ENCODE measurements at regions not wholly inside any gene's neighbourhood (a gene's known extent, or its start where the extent isn't known, plus 50 kb on each side); places are given as distances from the start of the nearest gene placed in this dataset.

DNA sequence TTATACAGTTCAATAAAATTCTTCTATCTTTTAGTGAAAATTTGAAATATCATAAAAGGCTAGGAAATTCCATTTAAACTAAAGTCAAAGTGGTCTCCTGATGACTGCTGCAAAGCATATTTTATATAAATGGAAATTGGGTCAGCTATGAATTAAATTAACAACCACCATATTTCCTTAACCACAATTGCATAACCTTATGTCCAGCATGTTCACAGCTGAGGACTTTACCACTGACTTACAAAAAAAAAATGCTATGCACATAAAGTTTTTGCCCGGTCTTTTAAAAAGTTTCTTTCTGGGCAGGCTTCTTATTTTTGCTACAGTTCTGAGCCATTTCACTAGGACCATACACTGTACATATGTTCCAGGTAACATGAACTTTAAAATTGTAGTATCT is 208.6 kb upstream of the RGMB start:
- dilution Hi-C loops (cut with HindIII; ENCODE audit: low sequenced_read_pairs, unreplicated experiment) (no loop called here), in situ Hi-C loops (cut with MboI; ENCODE audit: low sequenced_read_pairs) (no loop called here), intact Hi-C loops (cut with micrococcal nuclease) (no loop called here)
- no peak overlapping the region for H2AK5ac ChIP-seq (ENCODE audit: low read depth, low read length)
- DNase-seq = peak; percentile 34
- no peak overlapping the region for H4K5ac ChIP-seq (ENCODE audit: low read depth, low read length)
- peaks cover 2% of the 10 kb centered on the region; the same call in 1 of the 2 replicates for H3K4me1 ChIP-seq (ENCODE audit: control insufficient read depth, insufficient read depth, low read length)
- H3K18ac ChIP-seq (ENCODE audit: low read depth, low read length) = no peak overlapping the region
- H4K91ac ChIP-seq (ENCODE audit: insufficient read depth, low read depth, low read length) = no peak overlapping the region
- no peaks in the 10 kb centered on the region for H3K9me3 ChIP-seq (ENCODE audit: control insufficient read depth, insufficient read depth, low read length)
- H2BK120ac ChIP-seq (ENCODE audit: low read depth, low read length) = no peak overlapping the region
- no TSS peak for BruUV-seq (replicated peaks)
- no peak overlapping the region for H3K4ac ChIP-seq (ENCODE audit: low read depth, low read length)
- no peak overlapping the region for H3K56ac ChIP-seq (ENCODE audit: extremely low read depth, insufficient read depth, low read length)
- H3K79me1 ChIP-seq (ENCODE audit: low read depth in 1 of 2, low read length in 2 of 2) = no peaks in the 10 kb centered on the region
- no peak overlapping the region for H3K9ac ChIP-seq (ENCODE audit: low read depth, low read length)
- H2BK20ac ChIP-seq (ENCODE audit: low read depth, low read length) = no peak overlapping the region
- ATAC-seq (ENCODE audit: low read depth) = no peak; the same call in 1 of the 2 replicates
- no peaks in the 10 kb centered on the region; the same call in 1 of the 2 replicates for H3K27me3 ChIP-seq (ENCODE audit: control insufficient read depth, insufficient read depth, low read length)
- H3K4me3 ChIP-seq (ENCODE audit: insufficient read depth, low read depth, low read length) = no peak overlapping the region
- H3K9me1 ChIP-seq (ENCODE audit: insufficient read depth, low read length) = no peaks in the 10 kb centered on the region
- H2AFZ ChIP-seq (replicated peaks; ENCODE audit: low read length, poor library complexity) = no peak overlapping the region
- H3K27ac ChIP-seq (ENCODE audit: insufficient read depth, low read length) = no peak overlapping the region
- H2BK5ac ChIP-seq (ENCODE audit: low read depth, low read length, poor library complexity, severe bottlenecking) = no peak overlapping the region
- H2AK9ac ChIP-seq (replicated peaks; ENCODE audit: low read depth, low read length, poor library complexity) = no peak overlapping the region
- no peak overlapping the region for H3K4me2 ChIP-seq (ENCODE audit: low read depth, low read length)
- TF ChIP-seq CEBPB (IDR thresholded peaks at IDR 0.05; ENCODE audit: low read depth, low read length) (peak; percentile 46), USF2 (IDR thresholded peaks at IDR 0.05; ENCODE audit: low read depth, low read length) (no peak)
- no peak overlapping the region for H2BK15ac ChIP-seq (ENCODE audit: low read depth, low read length)
- no peak overlapping the region for H4K8ac ChIP-seq (ENCODE audit: low read depth in 2 of 2, low read length in 2 of 2)
- no peaks in the 10 kb centered on the region for H4K20me1 ChIP-seq (ENCODE audit: insufficient read depth, low read length)
- H3K23ac ChIP-seq (ENCODE audit: low read depth, low read length) = no peak overlapping the region
- WGBS, 2 experiments (ENCODE audit: extremely low coverage in 2 of 2, insufficient read length in 1 of 2) = no CpG with 5 or more reads among the region's 1 CpG
- ChIA-PET POLR2A (ENCODE audit: unreplicated experiment) (no interaction called here), CTCF (no interaction called here)
- no peak overlapping the region for H3K14ac ChIP-seq (replicated peaks; ENCODE audit: low read depth, low read length)
- no peaks in the 10 kb centered on the region for H3K36me3 ChIP-seq (ENCODE audit: control insufficient read depth, insufficient read depth, low read length)
